ENCODE measurements at regions not wholly inside any gene's neighbourhood (a gene's known extent, or its start where the extent isn't known, plus 50 kb on each side); places are given as distances from the start of the nearest gene placed in this dataset.
A peak's percentile ranks its signal among the peaks of the same experiment; 100 is the strongest.

- no peak overlapping the region for H3K4me3 ChIP-seq (ENCODE audit: control insufficient read depth, low read depth, low read length)
- DNase-seq (ENCODE audit: low read depth) = no peak
- TF ChIP-seq CTCF (IDR thresholded peaks at IDR 0.05; ENCODE audit: control insufficient read depth, insufficient read depth, low read depth, low read length, missing control alignments) = no peak
These were observed 570.4 kb downstream of the CCDC85A start for GRCh38 chr2:56754066-56754615.

DNA sequence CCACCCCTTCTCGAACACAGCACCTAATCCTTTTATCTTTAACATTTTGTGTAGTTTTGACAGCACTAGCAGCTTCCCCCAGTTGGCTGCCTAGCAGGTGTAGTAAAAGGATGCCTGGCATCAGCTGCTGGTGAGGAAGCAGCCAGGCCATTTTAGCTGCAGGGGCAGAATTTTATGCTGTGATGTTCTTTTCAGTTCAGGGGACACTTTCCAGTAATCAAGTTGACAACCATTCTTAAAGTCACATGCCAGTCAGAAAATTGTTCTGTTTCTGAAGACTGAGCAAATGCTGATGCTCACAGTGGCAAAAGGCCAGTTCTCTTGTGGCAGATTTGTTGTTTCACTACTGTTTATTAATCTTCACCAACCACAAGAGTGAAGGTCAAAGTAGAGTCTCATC lies 570.8 kb downstream of the CCDC85A start:
- H3K4me3 ChIP-seq (ENCODE audit: control insufficient read depth, low read depth, low read length) = no peak overlapping the region
- no peak for TF ChIP-seq CTCF (IDR thresholded peaks at IDR 0.05; ENCODE audit: control insufficient read depth, insufficient read depth, low read depth, low read length, missing control alignments)
- no peak for DNase-seq (ENCODE audit: low read depth)

GRCh38 chr2:56757884-56758545 lies 574.2 kb downstream of the CCDC85A start:
- no peak for DNase-seq (ENCODE audit: low read depth)
- no peak overlapping the region for H3K4me3 ChIP-seq (ENCODE audit: control insufficient read depth, low read depth, low read length)
- no peak for TF ChIP-seq CTCF (IDR thresholded peaks at IDR 0.05; ENCODE audit: control insufficient read depth, insufficient read depth, low read depth, low read length, missing control alignments)

DNA sequence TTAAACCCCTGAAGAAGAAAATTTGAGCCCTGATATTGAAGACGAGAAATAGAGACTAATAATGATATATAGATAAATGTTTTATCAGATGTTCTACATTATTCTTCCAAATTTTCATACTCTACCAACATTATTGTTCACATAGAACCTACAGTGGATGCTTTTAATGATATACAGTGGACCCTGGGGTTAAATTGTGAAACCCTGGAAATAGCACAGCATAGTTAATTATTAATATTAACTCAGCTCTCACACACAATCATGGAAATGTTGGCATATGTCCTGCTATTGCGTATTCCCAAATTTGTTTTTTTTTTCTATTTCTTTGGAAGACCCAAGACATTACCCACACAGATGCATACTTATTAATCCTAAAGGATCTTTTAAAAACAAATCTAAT lies 579.9 kb downstream of the CCDC85A start:
- TF ChIP-seq CTCF (IDR thresholded peaks at IDR 0.05; ENCODE audit: control insufficient read depth, insufficient read depth, low read depth, low read length, missing control alignments) = no peak
- no peak overlapping the region for H3K4me3 ChIP-seq (ENCODE audit: control insufficient read depth, low read depth, low read length)
- DNase-seq (ENCODE audit: low read depth) = no peak

GRCh38 chr2:56768973-56769372 lies 585.2 kb downstream of the CCDC85A start:
- TF ChIP-seq CTCF (IDR thresholded peaks at IDR 0.05; ENCODE audit: control insufficient read depth, insufficient read depth, low read depth, low read length, missing control alignments) = no peak
- no peak overlapping the region for H3K4me3 ChIP-seq (ENCODE audit: control insufficient read depth, low read depth, low read length)
- DNase-seq (ENCODE audit: low read depth) = no peak

GRCh38 chr2:56770490-56770889 lies 586.7 kb downstream of the CCDC85A start:
- peak; percentile 1 for DNase-seq (ENCODE audit: low read depth)
- no peak overlapping the region for H3K4me3 ChIP-seq (ENCODE audit: control insufficient read depth, low read depth, low read length)
- no peak for TF ChIP-seq CTCF (IDR thresholded peaks at IDR 0.05; ENCODE audit: control insufficient read depth, insufficient read depth, low read depth, low read length, missing control alignments)

Measured in AG09309 (cell line).